NT2/D1 (cell line): ENCODE measurements at regions not wholly inside any gene's neighbourhood (a gene's known extent, or its start where the extent isn't known, plus 50 kb on each side); places are given as distances from the start of the nearest gene placed in this dataset.

Source experiments
- SUZ12 ChIP-seq: IDR thresholded peaks from 2 replicates; pipeline ENCODE4 v1.6.1; 2011; ENCODE audit not compliant: insufficient read length, insufficient read depth; ENCODE audit errors: extremely low read depth
- YY1 ChIP-seq: IDR thresholded peaks from 2 replicates; pipeline ENCODE4 v1.6.1; 2011; ENCODE audit not compliant: insufficient read length, insufficient read depth
- ZNF274 ChIP-seq: IDR thresholded peaks from 2 replicates; pipeline ENCODE4 v1.6.1; 2011; ENCODE audit warnings: mild to moderate bottlenecking, low read depth, low read length

DNA sequence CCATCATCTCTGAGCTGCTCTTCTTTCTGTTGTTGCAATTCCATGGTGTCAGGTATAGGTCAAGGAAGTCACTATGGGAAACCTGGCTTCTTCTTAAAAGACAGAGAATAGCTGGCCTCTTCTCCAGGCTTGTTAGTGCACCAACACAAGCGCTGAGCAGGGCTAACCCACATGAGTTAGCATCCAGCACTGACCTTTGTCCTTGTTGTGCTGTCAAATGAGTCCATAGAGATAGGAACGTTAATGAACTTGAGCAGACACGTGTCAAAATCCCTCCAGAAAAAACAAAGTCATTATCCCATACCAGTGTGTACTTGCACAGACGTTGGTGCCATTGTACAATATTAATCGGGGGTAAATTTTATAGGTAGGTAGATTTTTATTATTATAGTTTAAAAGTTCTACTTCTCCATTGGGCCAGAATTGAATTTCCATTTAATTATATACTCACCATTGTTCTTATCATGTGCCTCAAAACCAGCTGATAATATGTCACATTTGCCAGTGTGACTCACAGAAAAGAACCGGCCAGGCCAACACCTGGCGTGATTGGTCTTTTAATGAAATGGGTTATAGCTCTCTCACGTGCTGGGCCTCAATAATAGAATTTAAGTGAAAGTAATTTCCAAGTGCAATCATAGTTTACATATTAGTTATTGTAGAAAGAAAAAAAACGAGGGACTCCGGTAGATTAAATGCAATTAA, 468.8 kb upstream of the MGMT start:
- TF ChIP-seq YY1 (no peak), SUZ12 (no peak), ZNF274 (no peak)
